PFSK-1 (cell line): ENCODE measurements at regions not wholly inside any gene's neighbourhood (a gene's known extent, or its start where the extent isn't known, plus 50 kb on each side); places are given as distances from the start of the nearest gene placed in this dataset.

Experiments used
- POLR2AphosphoS5 ChIP-seq: IDR thresholded peaks from 2 replicates; pipeline ENCODE4 v1.6.1; 2012; ENCODE audit warnings: low read depth, mild to moderate bottlenecking, control low read depth, low read length, moderate library complexity
- SIN3A ChIP-seq: IDR thresholded peaks from 2 replicates; pipeline ENCODE4 v1.6.1; 2012; ENCODE audit warnings: mild to moderate bottlenecking, low read length, moderate library complexity, borderline replicate concordance; ENCODE audit not compliant: insufficient read depth

GRCh38 chr2:193222454-193222853, 1027.7 kb upstream of the TMEFF2 start:
- TF ChIP-seq SIN3A, result no peak
- no peak for TF ChIP-seq POLR2AphosphoS5
